ENCODE measurements at regions not wholly inside any gene's neighbourhood (a gene's known extent, or its start where the extent isn't known, plus 50 kb on each side); places are given as distances from the start of the nearest gene placed in this dataset.

- DNase-seq: no peak
- Histone ChIP-seq H3K27ac (ENCODE audit: low read length) (no peak overlapping the region), H3K9ac (ENCODE audit: low read length) (no peak overlapping the region), H3K9me3 (ENCODE audit: low read length) (no peaks in the 10 kb centered on the region), H3K36me3 (ENCODE audit: insufficient read depth, low read length) (no peaks in the 10 kb centered on the region), H3K79me2 (ENCODE audit: low read length) (no peaks in the 10 kb centered on the region), H3K4me2 (ENCODE audit: low read depth, low read length, poor library complexity, severe bottlenecking) (no peak overlapping the region), H3K4me3 (ENCODE audit: low read length) (no peak overlapping the region), H3K9me2 (replicated peaks; ENCODE audit: insufficient read depth, low read length) (no peaks in the 10 kb centered on the region), H4K20me1 (ENCODE audit: insufficient read depth, low read depth, low read length) (no peaks in the 10 kb centered on the region), H2AFZ (ENCODE audit: low read length) (no peak overlapping the region), H3K27me3 (ENCODE audit: low read length) (no peaks in the 10 kb centered on the region), H3K4me1 (ENCODE audit: low read length) (no peaks in the 10 kb centered on the region)
These were observed 99.9 kb upstream of the TMC3 start for GRCh38 chr15:81473946-81474345.

DNA sequence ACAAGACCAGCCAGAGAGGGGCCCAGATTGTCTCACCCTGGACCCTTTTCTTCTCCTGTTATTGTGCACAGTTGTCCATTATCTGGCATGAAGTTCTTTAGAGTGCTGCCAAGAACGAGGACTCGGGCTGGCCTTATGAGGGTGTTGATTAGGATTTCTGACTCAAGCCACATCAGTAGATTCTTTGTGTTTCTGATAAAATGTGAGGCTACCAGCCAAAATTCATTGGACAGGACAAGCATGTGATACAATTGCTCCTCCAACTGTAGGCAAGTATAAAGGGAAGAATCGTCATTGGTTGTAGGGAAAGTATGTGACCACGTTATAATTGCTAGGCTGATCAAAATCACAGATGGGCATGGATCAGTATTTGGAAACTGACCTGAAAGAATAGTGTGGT lies 99.2 kb upstream of the TMC3 start:
- Histone ChIP-seq H3K4me3 (ENCODE audit: low read length) (no peak overlapping the region), H3K4me1 (ENCODE audit: low read length) (no peaks in the 10 kb centered on the region), H3K9me2 (replicated peaks; ENCODE audit: insufficient read depth, low read length) (no peaks in the 10 kb centered on the region), H3K27ac (ENCODE audit: low read length) (no peak overlapping the region), H3K36me3 (ENCODE audit: insufficient read depth, low read length) (no peaks in the 10 kb centered on the region), H3K79me2 (ENCODE audit: low read length) (no peaks in the 10 kb centered on the region), H2AFZ (ENCODE audit: low read length) (no peak overlapping the region), H3K9ac (ENCODE audit: low read length) (no peak overlapping the region), H3K9me3 (ENCODE audit: low read length) (no peaks in the 10 kb centered on the region), H3K4me2 (ENCODE audit: low read depth, low read length, poor library complexity, severe bottlenecking) (no peak overlapping the region), H4K20me1 (ENCODE audit: insufficient read depth, low read depth, low read length) (no peaks in the 10 kb centered on the region), H3K27me3 (ENCODE audit: low read length) (no peaks in the 10 kb centered on the region)
- DNase-seq: no peak

DNA sequence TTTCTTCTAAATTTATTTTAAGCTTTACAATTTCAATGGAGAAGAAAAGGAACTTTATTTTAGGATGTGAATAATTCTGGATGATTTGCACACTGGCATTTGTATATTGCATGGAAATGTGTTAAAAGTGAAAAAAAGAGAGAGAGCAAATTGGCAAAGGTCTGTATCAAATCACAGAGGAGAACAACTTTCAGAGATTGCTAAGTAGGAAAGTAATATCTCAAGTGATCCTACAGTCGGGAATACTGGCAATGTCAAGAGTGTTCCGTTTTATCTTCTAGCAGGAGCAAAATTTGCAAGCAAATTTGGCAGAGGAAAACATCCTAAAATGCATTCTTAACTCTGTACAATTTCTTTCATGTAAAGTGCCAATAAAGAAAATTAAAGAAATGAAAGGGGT lies 97.1 kb upstream of the TMC3 start:
- H3K27ac ChIP-seq (ENCODE audit: low read length): no peak overlapping the region
- no peak overlapping the region for H3K4me3 ChIP-seq (ENCODE audit: low read length)
- no peak overlapping the region for H3K4me2 ChIP-seq (ENCODE audit: low read depth, low read length, poor library complexity, severe bottlenecking)
- 0 out of 2 replicates have a peak, but pooled peaks cover under 1% of the 10 kb centered on the region for H3K9me3 ChIP-seq (ENCODE audit: low read length)
- no peaks in the 10 kb centered on the region for H3K79me2 ChIP-seq (ENCODE audit: low read length)
- no peak for DNase-seq
- no peak overlapping the region for H3K9ac ChIP-seq (ENCODE audit: low read length)
- no peaks in the 10 kb centered on the region for H3K27me3 ChIP-seq (ENCODE audit: low read length)
- H3K4me1 ChIP-seq (ENCODE audit: low read length): no peaks in the 10 kb centered on the region
- H4K20me1 ChIP-seq (ENCODE audit: insufficient read depth, low read depth, low read length): no peaks in the 10 kb centered on the region
- H3K36me3 ChIP-seq (ENCODE audit: insufficient read depth, low read length): no peaks in the 10 kb centered on the region
- no peak overlapping the region for H2AFZ ChIP-seq (ENCODE audit: low read length)
- no peaks in the 10 kb centered on the region for H3K9me2 ChIP-seq (replicated peaks; ENCODE audit: insufficient read depth, low read length)

- H3K9ac ChIP-seq (ENCODE audit: low read length): no peak overlapping the region
- H4K20me1 ChIP-seq (ENCODE audit: insufficient read depth, low read depth, low read length): no peaks in the 10 kb centered on the region
- H3K9me3 ChIP-seq (ENCODE audit: low read length): peaks cover 10% of the 10 kb centered on the region; the same call in 1 of the 2 replicates
- no peaks in the 10 kb centered on the region for H3K27me3 ChIP-seq (ENCODE audit: low read length)
- no peaks in the 10 kb centered on the region for H3K9me2 ChIP-seq (replicated peaks; ENCODE audit: insufficient read depth, low read length)
- H2AFZ ChIP-seq (ENCODE audit: low read length): no peak overlapping the region
- H3K4me2 ChIP-seq (ENCODE audit: low read depth, low read length, poor library complexity, severe bottlenecking): no peak overlapping the region
- no peak overlapping the region for H3K27ac ChIP-seq (ENCODE audit: low read length)
- no peak overlapping the region for H3K4me3 ChIP-seq (ENCODE audit: low read length)
- no peaks in the 10 kb centered on the region for H3K4me1 ChIP-seq (ENCODE audit: low read length)
- no peaks in the 10 kb centered on the region for H3K36me3 ChIP-seq (ENCODE audit: insufficient read depth, low read length)
- H3K79me2 ChIP-seq (ENCODE audit: low read length): no peaks in the 10 kb centered on the region
- DNase-seq: no peak
These were observed 95.1 kb upstream of the TMC3 start for GRCh38 chr15:81469154-81469553.

GRCh38 chr15:81466741-81467140 lies 92.7 kb upstream of the TMC3 start:
- no peaks in the 10 kb centered on the region for H3K9me2 ChIP-seq (replicated peaks; ENCODE audit: insufficient read depth, low read length)
- H3K27ac ChIP-seq (ENCODE audit: low read length): no peak overlapping the region
- H3K4me2 ChIP-seq (ENCODE audit: low read depth, low read length, poor library complexity, severe bottlenecking): no peak overlapping the region
- no peaks in the 10 kb centered on the region for H4K20me1 ChIP-seq (ENCODE audit: insufficient read depth, low read depth, low read length)
- peaks cover 10% of the 10 kb centered on the region; the same call in 1 of the 2 replicates for H3K9me3 ChIP-seq (ENCODE audit: low read length)
- H3K79me2 ChIP-seq (ENCODE audit: low read length): no peaks in the 10 kb centered on the region
- H2AFZ ChIP-seq (ENCODE audit: low read length): no peak overlapping the region
- DNase-seq: no peak
- H3K4me1 ChIP-seq (ENCODE audit: low read length): no peaks in the 10 kb centered on the region
- H3K36me3 ChIP-seq (ENCODE audit: insufficient read depth, low read length): no peaks in the 10 kb centered on the region
- H3K27me3 ChIP-seq (ENCODE audit: low read length): no peaks in the 10 kb centered on the region
- no peak overlapping the region for H3K4me3 ChIP-seq (ENCODE audit: low read length)
- H3K9ac ChIP-seq (ENCODE audit: low read length): no peak overlapping the region

- Histone ChIP-seq H3K9me2 (replicated peaks; ENCODE audit: insufficient read depth, low read length) (no peaks in the 10 kb centered on the region), H3K79me2 (ENCODE audit: low read length) (no peaks in the 10 kb centered on the region), H3K36me3 (ENCODE audit: insufficient read depth, low read length) (no peaks in the 10 kb centered on the region), H2AFZ (ENCODE audit: low read length) (no peak overlapping the region), H3K4me2 (ENCODE audit: low read depth, low read length, poor library complexity, severe bottlenecking) (no peak overlapping the region), H4K20me1 (ENCODE audit: insufficient read depth, low read depth, low read length) (no peaks in the 10 kb centered on the region), H3K9ac (ENCODE audit: low read length) (no peak overlapping the region), H3K9me3 (ENCODE audit: low read length) (peaks cover 5% of the 10 kb centered on the region; the same call in 1 of the 2 replicates), H3K4me1 (ENCODE audit: low read length) (no peaks in the 10 kb centered on the region), H3K27me3 (ENCODE audit: low read length) (no peaks in the 10 kb centered on the region), H3K27ac (ENCODE audit: low read length) (no peak overlapping the region), H3K4me3 (ENCODE audit: low read length) (no peak overlapping the region)
- DNase-seq: no peak
These were observed 80.0 kb upstream of the TMC3 start for GRCh38 chr15:81454024-81454423.

DNA sequence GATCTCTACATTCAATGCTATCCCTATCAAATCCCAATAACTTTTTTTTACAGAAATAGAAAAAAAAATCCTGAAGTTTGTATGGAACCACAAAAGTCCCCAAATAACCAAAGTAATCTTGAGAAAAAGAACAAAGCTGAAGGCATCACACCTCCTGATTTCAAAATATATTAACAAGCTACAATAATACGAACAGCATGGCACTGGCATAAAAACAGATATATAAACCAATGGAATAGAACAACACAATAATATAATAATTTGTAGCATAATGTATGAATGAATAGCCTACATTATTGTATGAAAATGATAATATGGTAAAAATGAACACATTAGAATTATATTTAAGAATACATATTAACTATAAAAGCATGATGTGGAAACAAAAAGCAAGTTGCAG lies 76.7 kb upstream of the TMC3 start:
- H3K27ac ChIP-seq (ENCODE audit: low read length): no peak overlapping the region
- H3K9me3 ChIP-seq (ENCODE audit: low read length): 0 out of 2 replicates have a peak, but pooled peaks cover 4% of the 10 kb centered on the region
- no peaks in the 10 kb centered on the region for H3K79me2 ChIP-seq (ENCODE audit: low read length)
- H3K36me3 ChIP-seq (ENCODE audit: insufficient read depth, low read length): no peaks in the 10 kb centered on the region
- H2AFZ ChIP-seq (ENCODE audit: low read length): no peak overlapping the region
- H3K9ac ChIP-seq (ENCODE audit: low read length): no peak overlapping the region
- no peak overlapping the region for H3K4me2 ChIP-seq (ENCODE audit: low read depth, low read length, poor library complexity, severe bottlenecking)
- no peaks in the 10 kb centered on the region for H4K20me1 ChIP-seq (ENCODE audit: insufficient read depth, low read depth, low read length)
- H3K9me2 ChIP-seq (replicated peaks; ENCODE audit: insufficient read depth, low read length): no peaks in the 10 kb centered on the region
- H3K4me3 ChIP-seq (ENCODE audit: low read length): no peak overlapping the region
- no peaks in the 10 kb centered on the region for H3K27me3 ChIP-seq (ENCODE audit: low read length)
- DNase-seq: no peak
- H3K4me1 ChIP-seq (ENCODE audit: low read length): no peaks in the 10 kb centered on the region

GRCh38 chr15:81449836-81450474 lies 75.9 kb upstream of the TMC3 start:
- Histone ChIP-seq H3K4me3 (ENCODE audit: low read length) (no peak overlapping the region), H3K79me2 (ENCODE audit: low read length) (no peaks in the 10 kb centered on the region), H3K36me3 (ENCODE audit: insufficient read depth, low read length) (no peaks in the 10 kb centered on the region), H3K27me3 (ENCODE audit: low read length) (no peaks in the 10 kb centered on the region), H3K27ac (ENCODE audit: low read length) (no peak overlapping the region), H3K4me2 (ENCODE audit: low read depth, low read length, poor library complexity, severe bottlenecking) (no peak overlapping the region), H2AFZ (ENCODE audit: low read length) (no peak overlapping the region), H3K9ac (ENCODE audit: low read length) (no peak overlapping the region), H4K20me1 (ENCODE audit: insufficient read depth, low read depth, low read length) (no peaks in the 10 kb centered on the region), H3K9me3 (ENCODE audit: low read length) (0 out of 2 replicates have a peak, but pooled peaks cover 4% of the 10 kb centered on the region), H3K9me2 (replicated peaks; ENCODE audit: insufficient read depth, low read length) (no peaks in the 10 kb centered on the region), H3K4me1 (ENCODE audit: low read length) (no peaks in the 10 kb centered on the region)
- no peak for DNase-seq
